Kidney (tissue), 13 donors: ENCODE measurements at regions not wholly inside any gene's neighbourhood (a gene's known extent, or its start where the extent isn't known, plus 50 kb on each side); places are given as distances from the start of the nearest gene placed in this dataset.

ENCODE experiments used
- DNase-seq, 5 donors: peaks; one replicate each; pipeline ENCODE4 v3.0.0-alpha.2; 2013 to 2020
- FAIRE-seq: peaks from 2 replicates; lab custom pipeline; 2012; peaks lifted over from hg19 to GRCh38; lab: Jason Lieb, UNC
- H3K27ac ChIP-seq, 2 donors: one replicate each; pipeline ENCODE4 v1.7.0; 2013; ENCODE audit warnings: low read depth in 2 of 2, low read length in 2 of 2, inconsistent platforms in 1 of 2
- H3K27me3 ChIP-seq: one replicate; pipeline ENCODE4 v1.7.1; 2013; ENCODE audit warnings: low read length, inconsistent platforms; ENCODE audit not compliant: control insufficient read depth, insufficient read depth
- H3K36me3 ChIP-seq, 3 donors: one replicate each; pipeline versions ENCODE4 v1.7.0 to v1.7.1; 2013; ENCODE audit warnings: low read length in 3 of 3, control low read depth in 1 of 3, inconsistent platforms in 1 of 3; ENCODE audit not compliant: insufficient read depth in 3 of 3, control insufficient read depth in 2 of 3
- H3K4me1 ChIP-seq, 3 donors: one replicate each; pipeline versions ENCODE4 v1.7.0 to v1.7.1; 2013; ENCODE audit warnings: low read length in 3 of 3, inconsistent platforms in 1 of 3, low read depth in 1 of 3; ENCODE audit not compliant: control insufficient read depth in 2 of 3, insufficient read depth in 2 of 3
- H3K4me3 ChIP-seq, 3 donors: one replicate each; pipeline versions ENCODE4 v1.7.0 to v1.8.1; 2013; ENCODE audit warnings: low read length in 3 of 3, control low read depth in 1 of 3, inconsistent platforms in 1 of 3
- H3K9ac ChIP-seq, 3 donors: one replicate each; pipeline versions ENCODE4 v1.7.0 to v1.7.1; 2013; ENCODE audit warnings: low read length in 3 of 3, control low read depth in 1 of 3, inconsistent platforms in 1 of 3
- H3K9me3 ChIP-seq, 3 donors: one replicate each; pipeline versions ENCODE4 v1.7.0 to v1.7.1; 2013; ENCODE audit warnings: low read length in 3 of 3, control low read depth in 1 of 3, inconsistent platforms in 1 of 3; ENCODE audit not compliant: control insufficient read depth in 2 of 3, insufficient read depth in 1 of 3
- CTCF ChIP-seq: IDR thresholded peaks from 3 replicates; pipeline ENCODE4 v1.5.1; 2012; ENCODE audit warnings: mild to moderate bottlenecking, moderate library complexity, borderline replicate concordance; ENCODE audit not compliant: insufficient read depth; ENCODE audit errors: extremely low read depth
- intact Hi-C: fragments of 100-400 bp; cut with DNase I; formaldehyde crosslinking; loops from one replicate; pipeline ENCODE4 v1.11.1; 2022
- donor health status: control.
- donor health status: control.
- donor health status: control.
- donor health status: control.
- donor health status: control.
- donor health status: DM: yes; HTN: yes; CAD: no.
- donor health status: Normal renal cell carcinoma (clear cell type).

GRCh38 chr3:61350782-61351309 lies 99.6 kb upstream of the FHIT start:
- Histone ChIP-seq H3K9ac (no peak overlapping the region), H3K36me3 (no peaks in the 10 kb centered on the region), H3K4me3 (no peak overlapping the region), H3K27ac (no peak overlapping the region), H3K9me3 (no peaks in the 10 kb centered on the region), H3K27me3 (no peaks in the 10 kb centered on the region), H3K4me1 (no peaks in the 10 kb centered on the region)
- FAIRE-seq (no peak), DNase-seq (no peak)
- TF ChIP-seq CTCF, result no peak
- intact Hi-C loops, result no loop called here

- Histone ChIP-seq H3K9ac (no peak overlapping the region), H3K27ac (no peak overlapping the region), H3K4me1 (no peaks in the 10 kb centered on the region), H3K4me3 (no peak overlapping the region), H3K36me3 (no peaks in the 10 kb centered on the region), H3K9me3 (no peaks in the 10 kb centered on the region), H3K27me3 (no peaks in the 10 kb centered on the region)
- DNase-seq (no peak), FAIRE-seq (no peak)
- intact Hi-C loops, result no loop called here
- no peak for TF ChIP-seq CTCF
These were observed 101.1 kb upstream of the FHIT start for GRCh38 chr3:61352306-61352705.

- FAIRE-seq (no peak), DNase-seq (no peak)
These were observed 102.1 kb upstream of the FHIT start for GRCh38 chr3:61353382-61353781.

More at GRCh38 chr3:61353382-61353781, 102.1 kb upstream of the FHIT start:
- Histone ChIP-seq H3K4me3 (no peak overlapping the region), H3K27me3 (no peaks in the 10 kb centered on the region), H3K9me3 (no peaks in the 10 kb centered on the region), H3K36me3 (no peaks in the 10 kb centered on the region), H3K9ac (no peak overlapping the region), H3K4me1 (no peaks in the 10 kb centered on the region), H3K27ac (no peak overlapping the region)
- intact Hi-C loops, result no loop called here
- TF ChIP-seq CTCF, result no peak
